ENCODE measurements at regions not wholly inside any gene's neighbourhood (a gene's known extent, or its start where the extent isn't known, plus 50 kb on each side); places are given as distances from the start of the nearest gene placed in this dataset.
"Not testable (repeated sequence)": the region's sequence is repeated elsewhere in the genome, so short reads cannot be mapped to it uniquely, and the experiment has no call there.

GRCh38 chr7:148472406-148472805 lies 118.2 kb upstream of the C7orf33 start:
- no peak for DNase-seq (ENCODE audit: low read depth in 2 of 2)

- DNase-seq (ENCODE audit: low read depth in 2 of 2), result no peak
Measured at GRCh38 chr7:148473703-148474480, 116.7 kb upstream of the C7orf33 start.

DNA sequence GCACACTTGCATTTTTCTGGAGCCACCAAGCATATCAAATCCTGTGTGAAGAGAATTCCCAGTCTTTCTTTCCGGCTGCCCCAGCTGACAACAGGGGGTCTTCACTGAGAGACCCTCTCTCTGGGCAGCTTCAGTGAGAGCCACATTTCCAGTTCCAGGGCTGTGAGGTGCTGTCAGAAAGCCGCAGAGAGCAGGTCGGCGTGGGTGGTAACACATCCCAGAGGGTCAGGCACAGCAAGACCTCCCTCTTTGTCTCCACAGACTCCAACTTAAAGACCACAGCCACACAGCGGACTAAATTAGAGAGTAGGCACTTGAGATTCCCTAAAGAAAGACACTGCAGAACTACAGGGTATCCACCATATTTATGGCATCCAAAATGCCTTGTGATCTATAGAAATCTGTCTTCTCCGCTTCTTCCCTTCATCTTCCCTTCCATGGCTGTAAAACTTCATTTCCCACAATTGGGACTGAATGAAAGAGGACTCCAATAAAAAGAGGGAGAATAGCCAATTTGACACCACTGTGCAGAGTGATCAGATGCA lies 116.0 kb upstream of the C7orf33 start:
- no peak for DNase-seq (ENCODE audit: low read depth in 2 of 2)

DNA sequence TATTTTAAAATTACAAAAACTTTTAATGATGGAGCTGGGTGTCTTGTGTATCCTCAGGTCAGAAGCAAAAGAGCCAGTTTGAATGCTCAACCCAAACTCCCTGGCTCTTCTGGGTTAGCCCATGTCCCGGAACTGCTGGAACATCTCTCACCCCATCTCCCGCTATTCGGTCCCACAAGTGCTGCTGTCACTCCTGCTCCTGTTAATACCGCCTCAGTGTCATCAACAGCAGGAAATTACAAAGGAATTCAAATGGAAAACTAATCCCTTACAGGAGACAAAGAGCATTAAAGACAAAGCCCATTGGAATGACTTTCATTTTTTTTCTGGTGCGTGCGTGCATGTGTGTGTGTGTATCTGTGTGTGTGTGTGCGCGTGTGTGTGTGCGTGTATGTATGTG lies 112.0 kb upstream of the C7orf33 start:
- DNase-seq (ENCODE audit: low read depth in 2 of 2), result no peak

- DNase-seq (ENCODE audit: low read depth in 2 of 2), result no peak
Measured at GRCh38 chr7:148480479-148481146, 110.0 kb upstream of the C7orf33 start.

GRCh38 chr7:148481147-148481526 lies 109.4 kb upstream of the C7orf33 start:
- no peak for DNase-seq (ENCODE audit: low read depth in 2 of 2)

DNA sequence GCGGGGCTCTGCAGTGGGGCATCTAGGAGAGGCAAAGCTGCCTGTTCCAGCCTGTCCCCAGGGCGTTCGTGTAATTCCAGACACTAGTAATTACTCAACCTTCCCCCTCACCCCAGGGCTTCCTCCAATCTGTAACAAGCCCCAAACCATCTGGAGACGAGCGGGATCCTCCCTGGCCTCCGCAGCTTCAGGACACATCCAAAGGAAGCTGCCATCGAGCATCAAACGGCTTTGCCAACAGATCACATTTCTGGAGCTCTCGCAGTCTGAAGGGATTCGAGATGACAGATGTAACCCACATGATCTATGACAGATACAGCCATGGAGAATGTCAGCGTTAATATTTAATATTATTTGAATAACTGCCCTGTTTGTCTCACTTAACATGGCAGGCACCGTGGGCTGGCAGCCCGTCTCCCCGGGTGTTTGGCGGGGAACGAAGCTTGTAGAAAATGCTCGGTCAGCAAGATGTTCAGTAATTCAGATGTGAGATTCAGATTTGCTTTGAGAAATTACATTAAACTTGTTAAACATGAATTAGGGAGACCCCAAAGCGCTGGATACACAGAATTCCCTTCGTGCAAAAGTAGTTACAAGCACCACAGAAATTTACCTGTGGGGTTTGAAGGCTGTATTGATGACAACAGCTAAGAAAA lies 108.5 kb upstream of the C7orf33 start:
- no peak for DNase-seq (ENCODE audit: low read depth in 2 of 2)

GRCh38 chr7:148483515-148484308 lies 106.9 kb upstream of the C7orf33 start:
- no peak for DNase-seq (ENCODE audit: low read depth in 2 of 2)

GRCh38 chr7:148484486-148484885 lies 106.1 kb upstream of the C7orf33 start:
- DNase-seq (ENCODE audit: low read depth in 2 of 2), result no peak

DNA sequence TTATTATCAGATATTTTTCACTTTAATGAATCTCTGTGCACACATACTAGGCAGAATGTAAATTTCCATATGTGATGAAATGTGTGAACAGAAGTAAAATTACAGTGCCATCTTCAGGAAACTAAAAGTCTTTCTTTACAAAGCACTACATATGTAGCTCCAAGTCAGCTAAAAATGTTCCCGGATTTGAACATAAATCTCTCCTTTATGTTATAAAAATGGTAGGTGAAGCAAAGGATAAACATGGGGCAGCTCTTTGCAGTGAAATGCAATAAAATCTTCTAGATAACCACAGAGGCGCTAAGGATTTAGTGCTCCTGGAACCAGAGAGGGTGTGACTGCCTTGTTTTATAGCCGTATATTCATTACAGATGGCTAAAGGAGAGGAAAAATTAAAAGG lies 104.9 kb upstream of the C7orf33 start:
- DNase-seq (ENCODE audit: low read depth in 2 of 2), result no peak

DNA sequence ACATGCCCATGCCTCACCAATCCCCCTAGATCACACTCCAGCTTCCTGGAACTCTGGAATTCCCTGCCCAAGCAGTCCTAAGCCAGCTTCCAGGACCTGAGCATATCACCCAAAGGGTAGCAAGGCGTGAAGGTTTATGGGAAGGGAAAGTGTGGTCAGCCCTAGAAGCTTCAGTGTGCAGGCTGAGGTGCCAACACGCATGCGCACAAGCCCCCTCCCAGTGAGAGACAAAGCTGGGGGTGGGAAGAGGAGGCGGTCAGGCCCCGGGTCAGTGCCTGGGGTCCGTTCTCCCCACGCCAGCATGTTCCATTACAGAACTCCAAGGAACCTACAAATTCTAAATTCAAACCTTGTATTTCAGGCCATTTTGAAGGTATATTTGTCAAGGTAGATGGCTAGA lies 103.6 kb upstream of the C7orf33 start:
- DNase-seq (ENCODE audit: low read depth in 2 of 2), result no peak

DNA sequence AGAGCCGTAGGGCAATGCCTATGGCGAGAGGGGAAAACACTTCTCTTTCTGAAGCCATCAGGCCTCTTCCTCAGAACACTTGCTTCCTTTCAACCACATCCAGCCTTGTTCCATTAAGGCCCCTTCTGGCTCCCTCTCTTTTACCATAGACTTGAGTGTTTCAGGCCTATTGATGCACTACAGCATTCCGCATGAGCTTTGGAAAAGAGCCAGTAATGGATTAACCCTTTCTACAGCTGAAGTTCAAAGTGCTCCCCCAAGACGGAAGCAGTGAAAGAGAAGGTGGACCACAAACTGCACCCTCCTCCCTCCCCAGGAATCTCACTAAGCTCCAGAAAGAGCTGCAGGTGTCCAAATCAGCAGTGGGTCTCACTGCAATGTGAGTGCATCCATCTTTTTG lies 102.7 kb upstream of the C7orf33 start:
- DNase-seq (ENCODE audit: low read depth in 2 of 2), result no peak

- DNase-seq (ENCODE audit: low read depth in 2 of 2), result no peak
Measured at GRCh38 chr7:148489678-148490077, 100.9 kb upstream of the C7orf33 start.

DNA sequence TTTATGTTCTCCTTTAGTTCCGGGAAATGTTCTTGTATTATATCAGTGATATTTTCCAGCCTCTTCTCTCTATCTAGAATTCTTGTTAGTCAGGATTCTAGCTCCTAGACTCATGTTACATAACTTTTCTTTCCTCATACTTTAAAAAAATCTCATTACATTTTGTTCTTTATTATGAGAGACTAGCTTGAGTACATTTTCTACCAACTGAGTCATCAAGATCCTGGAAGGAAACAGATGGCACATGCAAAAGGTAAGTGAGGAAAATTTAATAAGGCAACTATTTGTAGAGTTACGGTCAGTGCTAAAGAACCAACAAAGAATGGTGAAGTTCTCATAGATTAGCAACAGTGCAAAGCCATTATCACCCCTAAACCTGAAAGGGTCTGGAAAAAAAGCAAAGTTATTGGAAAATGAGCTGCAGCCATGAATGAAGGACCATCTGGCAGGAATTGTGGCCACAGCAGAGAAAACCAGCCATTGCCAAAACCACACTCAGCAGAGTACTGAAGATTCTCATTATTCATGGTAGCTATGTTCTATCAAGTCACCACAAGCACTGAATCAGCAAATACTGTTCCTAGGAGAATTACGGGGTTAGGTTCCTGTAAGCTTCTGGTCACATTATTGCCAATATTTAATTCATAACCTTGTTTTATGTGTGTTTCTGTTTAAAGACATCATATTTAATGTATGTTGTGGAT lies 98.3 kb upstream of the C7orf33 start:
- DNase-seq (ENCODE audit: low read depth in 2 of 2), result no peak

DNA sequence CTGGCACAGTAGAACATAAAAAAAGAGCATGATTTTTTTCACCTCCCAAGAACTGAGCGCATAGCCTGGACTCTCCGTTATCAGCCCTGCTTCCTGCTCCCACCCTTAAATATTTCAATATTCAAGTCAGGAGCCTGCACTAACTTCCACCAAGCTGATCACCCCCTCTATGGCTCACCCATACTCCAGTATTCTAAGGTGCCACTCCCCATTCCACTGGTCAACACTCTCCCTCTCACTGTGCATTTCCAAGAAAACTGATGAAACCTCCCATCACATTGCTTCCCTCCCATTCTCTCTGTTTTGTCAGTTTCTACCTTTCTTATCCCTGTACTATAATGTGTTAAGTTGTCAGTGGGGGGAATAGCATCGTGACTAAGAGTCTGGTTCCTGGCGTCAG lies 95.0 kb upstream of the C7orf33 start:
- DNase-seq (ENCODE audit: low read depth in 2 of 2), result no peak

GRCh38 chr7:148500978-148501377 lies 89.6 kb upstream of the C7orf33 start:
- no peak for DNase-seq (ENCODE audit: low read depth in 2 of 2)

- no peak for DNase-seq (ENCODE audit: low read depth in 2 of 2)
Measured at GRCh38 chr7:148503900-148504487, 86.6 kb upstream of the C7orf33 start.

- no peak for DNase-seq (ENCODE audit: low read depth in 2 of 2)
Measured at GRCh38 chr7:148505645-148506375, 84.8 kb upstream of the C7orf33 start.

DNA sequence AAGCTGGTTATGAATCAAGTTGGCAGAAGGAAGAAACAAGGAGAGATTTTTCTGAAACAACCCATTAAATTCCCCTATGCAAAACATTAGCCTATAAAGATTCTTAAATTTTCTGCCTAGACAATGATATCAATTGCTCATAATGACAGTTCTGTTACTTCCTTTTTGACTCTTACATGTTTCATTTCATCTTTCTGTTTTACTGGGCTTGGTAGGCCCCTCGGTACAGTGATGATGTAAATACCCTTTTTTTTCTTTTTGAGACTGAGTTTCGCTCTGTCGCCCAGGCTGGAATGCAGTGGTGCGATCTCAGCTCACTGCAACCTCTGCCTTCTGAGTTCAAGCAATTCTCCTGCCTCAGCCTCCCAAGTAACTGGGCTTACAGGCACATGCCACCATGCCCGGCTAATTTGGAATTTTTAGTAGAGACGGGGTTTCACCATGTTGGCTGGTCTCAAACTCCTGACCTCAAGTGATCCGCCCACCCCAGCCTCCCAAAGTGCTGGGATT lies 83.4 kb upstream of the C7orf33 start:
- DNase-seq (ENCODE audit: low read depth in 2 of 2), result not testable (repeated sequence)

DNA sequence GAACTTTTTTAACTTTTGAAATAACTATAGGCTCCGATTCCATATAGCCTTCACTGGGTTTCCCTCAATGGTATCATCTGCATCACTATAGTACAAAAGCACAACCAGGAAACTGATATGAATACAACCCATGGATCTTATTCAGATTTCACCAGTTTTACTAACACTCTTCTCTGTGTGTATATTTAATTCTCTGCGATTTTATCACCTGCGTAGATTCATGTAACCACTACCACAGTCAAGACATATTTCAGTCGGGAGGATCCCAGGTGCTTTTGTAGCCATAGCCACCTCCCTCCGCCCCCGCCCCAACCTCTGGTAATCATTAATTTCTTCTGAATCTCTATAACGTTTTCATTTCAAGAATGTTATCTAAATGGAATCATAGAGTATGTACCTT lies 82.8 kb upstream of the C7orf33 start:
- DNase-seq (ENCODE audit: low read depth in 2 of 2), result no peak

Data from stimulated activated CD4-positive, alpha-beta T cell treated with anti-CD3 and anti-CD28 coated beads, Interleukin-1b, Interleukin-23, amount 100 ng/mL, for 4 hours (primary cell).